Fibroblast of lung (primary cell): ENCODE measurements at regions not wholly inside any gene's neighbourhood (a gene's known extent, or its start where the extent isn't known, plus 50 kb on each side); places are given as distances from the start of the nearest gene placed in this dataset.

ENCODE experiments used
- EZH2 ChIP-seq: IDR thresholded peaks from 2 replicates; pipeline ENCODE4 v1.5.1; 2012; ENCODE audit warnings: low read length, control low read depth, mild to moderate bottlenecking; ENCODE audit errors: missing control alignments
- TF ChIP-seq, protein P1 (sequence below), 2 donors: IDR thresholded peaks in 1 of 2; conservative IDR thresholded peaks in 1 of 2; 1 replicate in 1 of 2; 2 replicates in 1 of 2; pipeline ENCODE4 v1.5.1; 2011 to 2012; ENCODE audit warnings: low read length in 2 of 2, control low read depth in 1 of 2, inconsistent platforms in 1 of 2, low read depth in 1 of 2, mild to moderate bottlenecking in 1 of 2

GRCh38 chr3:76171647-76172046 lies 386.3 kb upstream of the ZNF717 start:
- TF ChIP-seq, protein P1, sequence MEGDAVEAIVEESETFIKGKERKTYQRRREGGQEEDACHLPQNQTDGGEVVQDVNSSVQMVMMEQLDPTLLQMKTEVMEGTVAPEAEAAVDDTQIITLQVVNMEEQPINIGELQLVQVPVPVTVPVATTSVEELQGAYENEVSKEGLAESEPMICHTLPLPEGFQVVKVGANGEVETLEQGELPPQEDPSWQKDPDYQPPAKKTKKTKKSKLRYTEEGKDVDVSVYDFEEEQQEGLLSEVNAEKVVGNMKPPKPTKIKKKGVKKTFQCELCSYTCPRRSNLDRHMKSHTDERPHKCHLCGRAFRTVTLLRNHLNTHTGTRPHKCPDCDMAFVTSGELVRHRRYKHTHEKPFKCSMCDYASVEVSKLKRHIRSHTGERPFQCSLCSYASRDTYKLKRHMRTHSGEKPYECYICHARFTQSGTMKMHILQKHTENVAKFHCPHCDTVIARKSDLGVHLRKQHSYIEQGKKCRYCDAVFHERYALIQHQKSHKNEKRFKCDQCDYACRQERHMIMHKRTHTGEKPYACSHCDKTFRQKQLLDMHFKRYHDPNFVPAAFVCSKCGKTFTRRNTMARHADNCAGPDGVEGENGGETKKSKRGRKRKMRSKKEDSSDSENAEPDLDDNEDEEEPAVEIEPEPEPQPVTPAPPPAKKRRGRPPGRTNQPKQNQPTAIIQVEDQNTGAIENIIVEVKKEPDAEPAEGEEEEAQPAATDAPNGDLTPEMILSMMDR (conservative IDR thresholded peaks at IDR 0.05 in 1 of 2, IDR thresholded peaks at IDR 0.05 in 1 of 2; ENCODE audit: low read depth in 1 of 2, low read length in 2 of 2), result no peak
- TF ChIP-seq EZH2, result no peak
